Esophagus squamous epithelium (tissue), 5 donors: ENCODE measurements at regions not wholly inside any gene's neighbourhood (a gene's known extent, or its start where the extent isn't known, plus 50 kb on each side); places are given as distances from the start of the nearest gene placed in this dataset.

Source experiments
- DNase-seq: peaks from one replicate; lab custom pipeline; 2025; lab: John Stamatoyannopoulos, UW
- H3K27ac ChIP-seq, 4 donors: fragments of 200-600 bp; sonication (generic); one replicate each; pipeline ENCODE4 v1.5.1; 2016 to 2019; ENCODE audit warnings: mild to moderate bottlenecking in 1 of 4
- H3K27me3 ChIP-seq, 4 donors: fragments of 200-600 bp; sonication (generic); 1 replicate in 3 of 4; 2 replicates in 1 of 4; pipeline versions ENCODE4 v1.5.1 to v1.6.0; 2017 to 2021; ENCODE audit warnings: antibody characterized with exemption in 1 of 4
- H3K36me3 ChIP-seq, 3 donors: fragments of 200-600 bp; sonication (generic); one replicate each; pipeline ENCODE4 v1.5.1; 2016 to 2019
- H3K4me1 ChIP-seq, 3 donors: fragments of 200-600 bp; sonication (generic); one replicate each; pipeline ENCODE4 v1.5.1; 2017 to 2019
- H3K4me3 ChIP-seq, 4 donors: fragments of 200-600 bp; sonication (generic); 1 replicate in 3 of 4; 2 replicates in 1 of 4; pipeline ENCODE4 v1.5.1; 2016 to 2019; ENCODE audit warnings: mild to moderate bottlenecking in 2 of 4, moderate library complexity in 1 of 4
- H3K9me3 ChIP-seq, 3 donors: fragments of 200-600 bp; sonication (generic); one replicate each; pipeline ENCODE4 v1.5.1; 2016 to 2019
- POLR2A ChIP-seq, 4 donors: fragments of 450-650 bp; IDR thresholded peaks; one replicate each; pipeline ENCODE4 v1.6.1; 2017; ENCODE audit warnings: antibody characterized with exemption in 4 of 4, mild to moderate bottlenecking in 4 of 4, moderate library complexity in 3 of 4
- WGBS, 2 donors: methylation state at CpG; one replicate each; pipeline ENCODE4 v1.1.5; 2018; 5-methylcytosine and 5-hydroxymethylcytosine counted together
- intact Hi-C: fragments of 100-400 bp; cut with DNase I; formaldehyde crosslinking; loops from one replicate; pipeline ENCODE4 v1.15.0; 2022
- TF ChIP-seq, protein P1 (sequence below), 6 experiments: fragments of 450-650 bp in 4 of 6; fragments of 200-600 bp in 2 of 6; sonication (generic) in 2 of 6; IDR thresholded peaks; one replicate each; pipeline ENCODE4 v1.5.1; 2016 to 2019; ENCODE audit warnings: antibody characterized with exemption in 6 of 6, mild to moderate bottlenecking in 4 of 6, moderate library complexity in 4 of 6
- donor health status: DM: yes; HTN: yes; CAD: no.

- intact Hi-C loops: loop anchor here (5.0 kb wide), 1 partner anchor 418 kb away; no protein-coding TSS in a partner anchor
- TF ChIP-seq, protein P1, sequence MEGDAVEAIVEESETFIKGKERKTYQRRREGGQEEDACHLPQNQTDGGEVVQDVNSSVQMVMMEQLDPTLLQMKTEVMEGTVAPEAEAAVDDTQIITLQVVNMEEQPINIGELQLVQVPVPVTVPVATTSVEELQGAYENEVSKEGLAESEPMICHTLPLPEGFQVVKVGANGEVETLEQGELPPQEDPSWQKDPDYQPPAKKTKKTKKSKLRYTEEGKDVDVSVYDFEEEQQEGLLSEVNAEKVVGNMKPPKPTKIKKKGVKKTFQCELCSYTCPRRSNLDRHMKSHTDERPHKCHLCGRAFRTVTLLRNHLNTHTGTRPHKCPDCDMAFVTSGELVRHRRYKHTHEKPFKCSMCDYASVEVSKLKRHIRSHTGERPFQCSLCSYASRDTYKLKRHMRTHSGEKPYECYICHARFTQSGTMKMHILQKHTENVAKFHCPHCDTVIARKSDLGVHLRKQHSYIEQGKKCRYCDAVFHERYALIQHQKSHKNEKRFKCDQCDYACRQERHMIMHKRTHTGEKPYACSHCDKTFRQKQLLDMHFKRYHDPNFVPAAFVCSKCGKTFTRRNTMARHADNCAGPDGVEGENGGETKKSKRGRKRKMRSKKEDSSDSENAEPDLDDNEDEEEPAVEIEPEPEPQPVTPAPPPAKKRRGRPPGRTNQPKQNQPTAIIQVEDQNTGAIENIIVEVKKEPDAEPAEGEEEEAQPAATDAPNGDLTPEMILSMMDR (IDR thresholded peaks at IDR 0.05): no peak
- no peak for TF ChIP-seq POLR2A (IDR thresholded peaks at IDR 0.05)
- H3K9me3 ChIP-seq: no peaks in the 10 kb centered on the region
- H3K27me3 ChIP-seq: no peaks in the 10 kb centered on the region
- H3K4me1 ChIP-seq: peaks cover 0 to 5% (median 0%) of the 10 kb centered on the region in 3 donors
- whole genome bisulfite sequencing, 2 donors: 58 to 65% methylated on average over 8 of the region's 8 CpGs
- H3K36me3 ChIP-seq: no peaks in the 10 kb centered on the region
- H3K4me3 ChIP-seq: no peak overlapping the region
- DNase-seq: no peak
- no peak overlapping the region for H3K27ac ChIP-seq
Measured at GRCh38 chr3:102225005-102225404, 209.8 kb upstream of the ZPLD1 start.

GRCh38 chr3:102225407-102226132, 209.2 kb upstream of the ZPLD1 start:
- TF ChIP-seq, protein P1 (IDR thresholded peaks at IDR 0.05): peak; percentile 31 to 78 (median 66)
- TF ChIP-seq POLR2A (IDR thresholded peaks at IDR 0.05): no peak
- H3K4me1 ChIP-seq: peaks cover 0 to 5% (median 0%) of the 10 kb centered on the region in 3 donors
- no peaks in the 10 kb centered on the region for H3K9me3 ChIP-seq
- no peaks in the 10 kb centered on the region for H3K36me3 ChIP-seq
- no peak for DNase-seq
- no peak overlapping the region for H3K4me3 ChIP-seq
- intact Hi-C loops: loop anchor here (5.0 kb wide), 1 partner anchor 418 kb away; no protein-coding TSS in a partner anchor
- 0 to 14% methylated on average over 1 of the region's 1 CpG for WGBS, 2 donors
- H3K27me3 ChIP-seq: no peaks in the 10 kb centered on the region
- H3K27ac ChIP-seq: no peak overlapping the region

GRCh38 chr3:102226463-102226862, 208.4 kb upstream of the ZPLD1 start:
- TF ChIP-seq POLR2A (IDR thresholded peaks at IDR 0.05): no peak
- TF ChIP-seq, protein P1 (IDR thresholded peaks at IDR 0.05): no peak
- 63 to 81% methylated on average over 1 of the region's 1 CpG for WGBS, 2 donors
- DNase-seq: no peak
- no peak overlapping the region for H3K27ac ChIP-seq
- H3K36me3 ChIP-seq: no peaks in the 10 kb centered on the region
- no peaks in the 10 kb centered on the region for H3K27me3 ChIP-seq
- intact Hi-C loops: loop anchor here (5.0 kb wide), 1 partner anchor 419 kb away; no protein-coding TSS in a partner anchor
- H3K4me3 ChIP-seq: no peak overlapping the region
- peaks cover 0 to 5% (median 0%) of the 10 kb centered on the region in 3 donors for H3K4me1 ChIP-seq
- H3K9me3 ChIP-seq: no peaks in the 10 kb centered on the region

GRCh38 chr3:102229062-102229655, 205.7 kb upstream of the ZPLD1 start:
- no peaks in the 10 kb centered on the region for H3K9me3 ChIP-seq
- H3K27me3 ChIP-seq: no peaks in the 10 kb centered on the region
- intact Hi-C loops: loop anchor here (5.0 kb wide), 1 partner anchor 422 kb away; no protein-coding TSS in a partner anchor
- WGBS, 2 donors: 20 to 26% methylated on average over 7 of the region's 7 CpGs
- TF ChIP-seq, protein P1 (IDR thresholded peaks at IDR 0.05): peak; percentile 84 to 93 (median 92)
- no peak for TF ChIP-seq POLR2A (IDR thresholded peaks at IDR 0.05)
- DNase-seq: no peak
- peaks cover 0 to 5% (median 0%) of the 10 kb centered on the region in 3 donors for H3K4me1 ChIP-seq
- H3K4me3 ChIP-seq: no peak overlapping the region
- H3K27ac ChIP-seq: no peak overlapping the region
- H3K36me3 ChIP-seq: no peaks in the 10 kb centered on the region

- H3K27ac ChIP-seq: no peak overlapping the region
- H3K4me1 ChIP-seq: peaks cover 0 to 3% (median 0%) of the 10 kb centered on the region in 3 donors
- WGBS, 2 donors: 83 to 88% methylated on average over 2 of the region's 2 CpGs
- no peaks in the 10 kb centered on the region for H3K36me3 ChIP-seq
- intact Hi-C loops: loop anchor here (5.0 kb wide), 1 partner anchor 307 kb away; no protein-coding TSS in a partner anchor
- DNase-seq: no peak
- TF ChIP-seq, protein P1 (IDR thresholded peaks at IDR 0.05): no peak
- TF ChIP-seq POLR2A (IDR thresholded peaks at IDR 0.05): no peak
- no peaks in the 10 kb centered on the region for H3K27me3 ChIP-seq
- no peak overlapping the region for H3K4me3 ChIP-seq
- no peaks in the 10 kb centered on the region for H3K9me3 ChIP-seq
Measured at GRCh38 chr3:102230057-102230456, 204.8 kb upstream of the ZPLD1 start.
